Choroid plexus epithelial cell (primary cell): ENCODE measurements at regions not wholly inside any gene's neighbourhood (a gene's known extent, or its start where the extent isn't known, plus 50 kb on each side); places are given as distances from the start of the nearest gene placed in this dataset.

Source experiments
- DNase-seq: peaks from one replicate; pipeline ENCODE4 v3.0.0-alpha.2; 2010; ENCODE audit warnings: low read depth
- H3K4me3 ChIP-seq: 2 replicates; pipeline ENCODE4 v1.5.1; 2011; ENCODE audit warnings: low read depth, mild to moderate bottlenecking, control low read depth, low read length, moderate library complexity
- TF ChIP-seq, protein P1 (sequence below): conservative IDR thresholded peaks from 2 replicates; pipeline ENCODE4 v1.5.1; 2011; ENCODE audit warnings: low read depth, mild to moderate bottlenecking, control low read depth, inconsistent platforms, low read length, moderate library complexity

DNA sequence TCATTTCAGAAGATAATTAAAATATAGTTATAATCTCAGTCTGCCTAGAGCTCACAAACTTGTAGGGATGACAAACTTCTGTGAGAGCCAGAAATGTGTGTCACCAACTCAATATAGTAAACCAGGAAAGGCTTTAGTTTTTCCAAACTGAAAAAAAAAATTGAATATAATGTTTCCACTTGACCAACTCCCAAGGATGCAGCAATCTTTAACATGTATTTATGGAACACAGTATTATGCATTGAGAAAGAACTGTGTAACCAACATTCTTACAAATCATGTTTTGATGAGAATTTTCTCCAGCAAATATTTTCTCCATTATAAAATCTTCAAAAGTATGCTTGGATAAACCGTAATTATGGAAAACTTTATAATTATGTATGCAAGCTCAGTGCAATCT is 50.1 kb upstream of the KLF12 start:
- TF ChIP-seq, protein P1, sequence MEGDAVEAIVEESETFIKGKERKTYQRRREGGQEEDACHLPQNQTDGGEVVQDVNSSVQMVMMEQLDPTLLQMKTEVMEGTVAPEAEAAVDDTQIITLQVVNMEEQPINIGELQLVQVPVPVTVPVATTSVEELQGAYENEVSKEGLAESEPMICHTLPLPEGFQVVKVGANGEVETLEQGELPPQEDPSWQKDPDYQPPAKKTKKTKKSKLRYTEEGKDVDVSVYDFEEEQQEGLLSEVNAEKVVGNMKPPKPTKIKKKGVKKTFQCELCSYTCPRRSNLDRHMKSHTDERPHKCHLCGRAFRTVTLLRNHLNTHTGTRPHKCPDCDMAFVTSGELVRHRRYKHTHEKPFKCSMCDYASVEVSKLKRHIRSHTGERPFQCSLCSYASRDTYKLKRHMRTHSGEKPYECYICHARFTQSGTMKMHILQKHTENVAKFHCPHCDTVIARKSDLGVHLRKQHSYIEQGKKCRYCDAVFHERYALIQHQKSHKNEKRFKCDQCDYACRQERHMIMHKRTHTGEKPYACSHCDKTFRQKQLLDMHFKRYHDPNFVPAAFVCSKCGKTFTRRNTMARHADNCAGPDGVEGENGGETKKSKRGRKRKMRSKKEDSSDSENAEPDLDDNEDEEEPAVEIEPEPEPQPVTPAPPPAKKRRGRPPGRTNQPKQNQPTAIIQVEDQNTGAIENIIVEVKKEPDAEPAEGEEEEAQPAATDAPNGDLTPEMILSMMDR: no peak
- no peak for DNase-seq
- no peak overlapping the region for H3K4me3 ChIP-seq
